Fibroblast of mammary gland (primary cell): ENCODE measurements at regions not wholly inside any gene's neighbourhood (a gene's known extent, or its start where the extent isn't known, plus 50 kb on each side); places are given as distances from the start of the nearest gene placed in this dataset.

Experiments
- DNase-seq: peaks from one replicate; pipeline ENCODE4 v3.0.0-alpha.2; 2010; ENCODE audit warnings: low read depth
- H3K4me3 ChIP-seq: 2 replicates; pipeline ENCODE4 v1.5.1; 2011; ENCODE audit warnings: low read depth, mild to moderate bottlenecking, low read length, moderate library complexity; ENCODE audit not compliant: control insufficient read depth
- CTCF ChIP-seq: conservative IDR thresholded peaks from 2 replicates; pipeline ENCODE4 v1.5.1; 2011; ENCODE audit warnings: low read depth, low read length, inconsistent platforms; ENCODE audit not compliant: control insufficient read depth, insufficient read depth

- no peak for DNase-seq
- no peak overlapping the region for H3K4me3 ChIP-seq
- no peak for TF ChIP-seq CTCF
Measured at GRCh38 chr1:34694383-34694782, 60.5 kb upstream of the GJB5 start.

- H3K4me3 ChIP-seq: no peak overlapping the region
- DNase-seq: no peak
- no peak for TF ChIP-seq CTCF
Measured at GRCh38 chr1:34695580-34695979, 59.3 kb upstream of the GJB5 start.

GRCh38 chr1:34696230-34696629 lies 58.6 kb upstream of the GJB5 start:
- DNase-seq: peak; percentile 11
- H3K4me3 ChIP-seq: no peak overlapping the region

GRCh38 chr1:34696981-34697380 lies 57.9 kb upstream of the GJB5 start:
- TF ChIP-seq CTCF: no peak
- H3K4me3 ChIP-seq: no peak overlapping the region
- DNase-seq: no peak

More at GRCh38 chr1:34696230-34696629, 58.6 kb upstream of the GJB5 start:
- no peak for TF ChIP-seq CTCF

GRCh38 chr1:34697818-34698217 lies 57.0 kb upstream of the GJB5 start:
- no peak overlapping the region for H3K4me3 ChIP-seq
- TF ChIP-seq CTCF: no peak
- no peak for DNase-seq

- no peak overlapping the region for H3K4me3 ChIP-seq
- DNase-seq: no peak
- no peak for TF ChIP-seq CTCF
Measured at GRCh38 chr1:34701326-34702060, 53.4 kb upstream of the GJB5 start.
